ENCODE measurements at regions not wholly inside any gene's neighbourhood (a gene's known extent, or its start where the extent isn't known, plus 50 kb on each side); places are given as distances from the start of the nearest gene placed in this dataset.

- no peak for DNase-seq
These were observed 99.6 kb downstream of the LURAP1L start for GRCh38 chr9:12874395-12874794.

GRCh38 chr9:12875191-12875590 lies 100.4 kb downstream of the LURAP1L start:
- no peak for DNase-seq

GRCh38 chr9:12876872-12877271 lies 102.1 kb downstream of the LURAP1L start:
- peak; percentile 57 for DNase-seq

- no peak for DNase-seq
These were observed 103.6 kb downstream of the LURAP1L start for GRCh38 chr9:12878351-12878978.

GRCh38 chr9:12879961-12880360 lies 105.1 kb downstream of the LURAP1L start:
- DNase-seq, result no peak

- DNase-seq, result no peak
These were observed 105.7 kb downstream of the LURAP1L start for GRCh38 chr9:12880406-12881015.

- DNase-seq, result no peak
These were observed 107.6 kb downstream of the LURAP1L start for GRCh38 chr9:12882430-12882829.

- peak; percentile 71 for DNase-seq
These were observed 110.0 kb downstream of the LURAP1L start for GRCh38 chr9:12884736-12885395.

GRCh38 chr9:12889402-12890106 lies 114.7 kb downstream of the LURAP1L start:
- no peak for DNase-seq

- DNase-seq, result no peak
These were observed 116.8 kb downstream of the LURAP1L start for GRCh38 chr9:12891588-12891987.

- no peak for DNase-seq
These were observed 128.5 kb downstream of the LURAP1L start for GRCh38 chr9:12903316-12903715.

GRCh38 chr9:12904261-12905000 lies 129.6 kb downstream of the LURAP1L start:
- no peak for DNase-seq

GRCh38 chr9:12906646-12907045 lies 131.8 kb downstream of the LURAP1L start:
- DNase-seq, result no peak

- no peak for DNase-seq
These were observed 134.1 kb downstream of the LURAP1L start for GRCh38 chr9:12908895-12909294.

- DNase-seq, result no peak
These were observed 140.6 kb downstream of the LURAP1L start for GRCh38 chr9:12915366-12915954.

- no peak for DNase-seq
These were observed 141.2 kb downstream of the LURAP1L start for GRCh38 chr9:12916042-12916441.

GRCh38 chr9:12920437-12920836 lies 145.6 kb downstream of the LURAP1L start:
- no peak for DNase-seq

- no peak for DNase-seq
These were observed 146.8 kb downstream of the LURAP1L start for GRCh38 chr9:12921621-12922020.

- no peak for DNase-seq
These were observed 147.5 kb downstream of the LURAP1L start for GRCh38 chr9:12922224-12922866.

GRCh38 chr9:12923468-12924009 lies 148.7 kb downstream of the LURAP1L start:
- no peak for DNase-seq

- DNase-seq, result peak; percentile 1
These were observed 156.1 kb downstream of the LURAP1L start for GRCh38 chr9:12930906-12931305.

- DNase-seq, result no peak
These were observed 159.1 kb downstream of the LURAP1L start for GRCh38 chr9:12933957-12934356.
